ENCODE measurements at regions not wholly inside any gene's neighbourhood (a gene's known extent, or its start where the extent isn't known, plus 50 kb on each side); places are given as distances from the start of the nearest gene placed in this dataset.

- Mint-ChIP-seq H3K4me1 (ENCODE audit: low read depth) (peaks cover 10% of the 10 kb centered on the region), H3K27ac (no peak overlapping the region), H3K27me3 (no peaks in the 10 kb centered on the region), H3K4me3 (ENCODE audit: low read depth) (no peak overlapping the region), H3K9me3 (ENCODE audit: low read depth) (no peaks in the 10 kb centered on the region), H3K36me3 (ENCODE audit: insufficient read depth) (peaks cover 10% of the 10 kb centered on the region)
- no peak for DNase-seq (ENCODE audit: low spot score, unreplicated experiment)
- TF ChIP-seq CTCF (IDR thresholded peaks at IDR 0.05; ENCODE audit: unreplicated experiment), result no peak
Measured at GRCh38 chr15:81947548-81947947, 98.3 kb downstream of the MEX3B start.

- Mint-ChIP-seq H3K27me3 (no peaks in the 10 kb centered on the region), H3K36me3 (ENCODE audit: insufficient read depth) (peaks cover 10% of the 10 kb centered on the region), H3K4me1 (ENCODE audit: low read depth) (peaks cover 13% of the 10 kb centered on the region), H3K9me3 (ENCODE audit: low read depth) (no peaks in the 10 kb centered on the region), H3K4me3 (ENCODE audit: low read depth) (no peak overlapping the region), H3K27ac (no peak overlapping the region)
- no peak for TF ChIP-seq CTCF (IDR thresholded peaks at IDR 0.05; ENCODE audit: unreplicated experiment)
- DNase-seq (ENCODE audit: low spot score, unreplicated experiment), result no peak
Measured at GRCh38 chr15:81945014-81945615, 100.7 kb downstream of the MEX3B start.

GRCh38 chr15:81942655-81943195 is 103.1 kb downstream of the MEX3B start:
- Mint-ChIP-seq H3K27ac (no peak overlapping the region), H3K9me3 (ENCODE audit: low read depth) (no peaks in the 10 kb centered on the region), H3K4me3 (ENCODE audit: low read depth) (no peak overlapping the region), H3K36me3 (ENCODE audit: insufficient read depth) (peaks cover 6% of the 10 kb centered on the region), H3K4me1 (ENCODE audit: low read depth) (peaks cover 11% of the 10 kb centered on the region), H3K27me3 (no peaks in the 10 kb centered on the region)
- DNase-seq (ENCODE audit: low spot score, unreplicated experiment), result no peak
- TF ChIP-seq CTCF (IDR thresholded peaks at IDR 0.05; ENCODE audit: unreplicated experiment), result no peak

- Mint-ChIP-seq H3K9me3 (ENCODE audit: low read depth) (no peaks in the 10 kb centered on the region), H3K4me3 (ENCODE audit: low read depth) (no peak overlapping the region), H3K27ac (no peak overlapping the region), H3K4me1 (ENCODE audit: low read depth) (peaks cover 8% of the 10 kb centered on the region), H3K27me3 (no peaks in the 10 kb centered on the region), H3K36me3 (ENCODE audit: insufficient read depth) (peaks cover 4% of the 10 kb centered on the region)
- TF ChIP-seq CTCF (IDR thresholded peaks at IDR 0.05; ENCODE audit: unreplicated experiment), result no peak
- no peak for DNase-seq (ENCODE audit: low spot score, unreplicated experiment)
Measured at GRCh38 chr15:81942157-81942556, 103.7 kb downstream of the MEX3B start.

- peaks cover 1% of the 10 kb centered on the region for H3K36me3 Mint-ChIP-seq (ENCODE audit: insufficient read depth)
- DNase-seq (ENCODE audit: low spot score, unreplicated experiment), result no peak
- no peaks in the 10 kb centered on the region for H3K27me3 Mint-ChIP-seq
- TF ChIP-seq CTCF (IDR thresholded peaks at IDR 0.05; ENCODE audit: unreplicated experiment), result no peak
- no peaks in the 10 kb centered on the region for H3K9me3 Mint-ChIP-seq (ENCODE audit: low read depth)
- no peak overlapping the region for H3K27ac Mint-ChIP-seq
- H3K4me1 Mint-ChIP-seq (ENCODE audit: low read depth), result peaks cover 6% of the 10 kb centered on the region
- no peak overlapping the region for H3K4me3 Mint-ChIP-seq (ENCODE audit: low read depth)
Measured at GRCh38 chr15:81941479-81941878, 104.3 kb downstream of the MEX3B start.
